GM23338 (cell line): ENCODE measurements at regions not wholly inside any gene's neighbourhood (a gene's known extent, or its start where the extent isn't known, plus 50 kb on each side); places are given as distances from the start of the nearest gene placed in this dataset.

ENCODE experiments used
- ATAC-seq: fragments of 200-7000 bp; cut with Tn5 transposase; 3 replicates; pipeline ENCODE4 v1.9.1; 2020
- DNase-seq: peaks from one replicate; pipeline ENCODE4 v3.0.0-alpha.2; 2015; ENCODE audit warnings: low spot score
- H2AFZ ChIP-seq: fragments of 200-600 bp; sonication (generic); 2 replicates; pipeline ENCODE4 v1.8.0; 2016; ENCODE audit warnings: antibody characterized with exemption, mild to moderate bottlenecking, moderate library complexity
- H3F3A ChIP-seq: fragments of 200-600 bp; sonication (generic); replicated peaks from 2 replicates; pipeline ENCODE4 v1.8.0; 2017; ENCODE audit warnings: antibody characterized with exemption, mixed run types, low read depth
- H3K27ac ChIP-seq: fragments of 200-600 bp; sonication (generic); 2 replicates; pipeline ENCODE4 v1.6.1; 2016; ENCODE audit warnings: low read depth
- H3K27me3 ChIP-seq: fragments of 200-600 bp; sonication (generic); 2 replicates; pipeline ENCODE4 v1.8.0; 2016; ENCODE audit warnings: mild to moderate bottlenecking, mixed run types, moderate library complexity; ENCODE audit not compliant: insufficient read depth
- H3K36me3 ChIP-seq: fragments of 200-600 bp; sonication (generic); 2 replicates; pipeline ENCODE4 v1.8.0; 2016; ENCODE audit warnings: mild to moderate bottlenecking; ENCODE audit not compliant: insufficient read depth
- H3K4me1 ChIP-seq: fragments of 200-600 bp; sonication (generic); 2 replicates; pipeline ENCODE4 v1.8.0; 2016; ENCODE audit warnings: mild to moderate bottlenecking, moderate library complexity; ENCODE audit not compliant: insufficient read depth
- H3K4me2 ChIP-seq: fragments of 200-600 bp; sonication (generic); 2 replicates; pipeline ENCODE4 v1.7.1; 2017; ENCODE audit warnings: mixed run types
- H3K4me3 ChIP-seq: fragments of 200-600 bp; sonication (generic); 2 replicates; pipeline ENCODE4 v1.6.1; 2016; ENCODE audit warnings: mixed run types
- H3K79me2 ChIP-seq: fragments of 200-600 bp; sonication (generic); replicated peaks from 2 replicates; pipeline ENCODE4 v1.8.0; 2017; ENCODE audit warnings: mild to moderate bottlenecking; ENCODE audit not compliant: insufficient read depth
- H3K9me2 ChIP-seq: fragments of 200-600 bp; sonication (generic); 2 replicates; pipeline ENCODE4 v1.8.0; 2017; ENCODE audit not compliant: insufficient read depth
- H4K20me1 ChIP-seq: fragments of 200-600 bp; sonication (generic); replicated peaks from 2 replicates; pipeline ENCODE4 v1.8.0; 2017; ENCODE audit warnings: mild to moderate bottlenecking; ENCODE audit not compliant: insufficient read depth
- H3K27ac Mint-ChIP-seq: 2 replicates; pipeline ENCODE4 v1.8.0; 2020; ENCODE audit warnings: inconsistent platforms, mild to moderate bottlenecking, moderate library complexity, mixed read lengths
- H3K27me3 Mint-ChIP-seq: 3 replicates; pipeline ENCODE4 v1.8.0; 2022; ENCODE audit warnings: low read depth, mild to moderate bottlenecking, moderate library complexity, mixed read lengths, inconsistent platforms; ENCODE audit not compliant: insufficient read depth, poor library complexity
- H3K36me3 Mint-ChIP-seq: 3 replicates; pipeline ENCODE4 v1.8.0; 2021; ENCODE audit warnings: low read depth, mild to moderate bottlenecking, inconsistent platforms, moderate library complexity, mixed read lengths
- H3K4me1 Mint-ChIP-seq: 3 replicates; pipeline ENCODE4 v1.8.0; 2020; ENCODE audit warnings: mild to moderate bottlenecking, inconsistent platforms, mixed read lengths
- H3K4me3 Mint-ChIP-seq: 3 replicates; pipeline ENCODE4 v1.8.0; 2021; ENCODE audit warnings: moderate library complexity, mild to moderate bottlenecking, inconsistent platforms, mixed read lengths
- H3K9me3 Mint-ChIP-seq: 3 replicates; pipeline ENCODE4 v1.8.0; 2020; ENCODE audit warnings: moderate library complexity, mild to moderate bottlenecking, inconsistent platforms, mixed read lengths
- CREB1 ChIP-seq: fragments of 250-450 bp; sonication (Bioruptor Pico); IDR thresholded peaks from 2 replicates; pipeline ENCODE4 v1.5.0; 2020; ENCODE audit warnings: low read depth, mild to moderate bottlenecking, moderate library complexity
- CTCF ChIP-seq, 2 experiments: fragments of 200-600 bp in 1 of 2; sonication (generic) in 1 of 2; conservative IDR thresholded peaks; 2 replicates each; pipeline versions ENCODE4 v1.5.1 to v1.6.1; 2016 to 2017; ENCODE audit warnings: antibody characterized with exemption in 2 of 2, low read depth in 2 of 2, mild to moderate bottlenecking in 2 of 2, moderate library complexity in 1 of 2
- EZH2 ChIP-seq: fragments of 200-600 bp; sonication (generic); IDR thresholded peaks from one replicate; pipeline ENCODE4 v1.8.0; 2017; ENCODE audit warnings: antibody characterized with exemption, mild to moderate bottlenecking, low read depth; ENCODE audit not compliant: unreplicated experiment
- EZH2phosphoT487 ChIP-seq: fragments of 200-600 bp; sonication (generic); IDR thresholded peaks from one replicate; pipeline ENCODE4 v1.8.1; 2018; ENCODE audit warnings: antibody characterized with exemption; ENCODE audit not compliant: unreplicated experiment
- JUNB ChIP-seq: IDR thresholded peaks from one replicate; pipeline ENCODE4 v1.6.1; 2016; ENCODE audit warnings: antibody characterized with exemption; ENCODE audit not compliant: unreplicated experiment
- NANOG ChIP-seq: IDR thresholded peaks from 2 replicates; pipeline ENCODE4 v1.6.1; 2016; ENCODE audit warnings: antibody characterized with exemption, borderline replicate concordance
- POLR2AphosphoS5 ChIP-seq: IDR thresholded peaks from 2 replicates; pipeline ENCODE4 v1.6.1; 2016; ENCODE audit warnings: antibody characterized with exemption, low read depth
- REST ChIP-seq: IDR thresholded peaks from one replicate; pipeline ENCODE4 v1.6.1; 2018; ENCODE audit warnings: antibody characterized with exemption; ENCODE audit not compliant: unreplicated experiment
- STAT1 ChIP-seq: IDR thresholded peaks from one replicate; pipeline ENCODE4 v1.6.1; 2016; ENCODE audit warnings: antibody characterized with exemption; ENCODE audit not compliant: unreplicated experiment
- ZNF114 ChIP-seq: fragments of 250-450 bp; sonication (Bioruptor Pico); IDR thresholded peaks from 2 replicates; pipeline ENCODE4 v1.5.0; 2020; ENCODE audit warnings: mild to moderate bottlenecking, moderate library complexity
- ZNF331 ChIP-seq: fragments of 250-450 bp; sonication (Bioruptor Pico); IDR thresholded peaks from 2 replicates; pipeline ENCODE4 v1.5.0; 2020; ENCODE audit warnings: low read depth, mild to moderate bottlenecking, moderate library complexity
- ZNF462 ChIP-seq: fragments of 250-450 bp; sonication (Bioruptor Pico); IDR thresholded peaks from 2 replicates; pipeline ENCODE4 v1.5.0; 2020; ENCODE audit warnings: mild to moderate bottlenecking, moderate library complexity
- TF ChIP-seq, protein P1 (sequence below): IDR thresholded peaks from 2 replicates; pipeline ENCODE4 v1.6.1; 2016; ENCODE audit warnings: antibody characterized with exemption

DNA sequence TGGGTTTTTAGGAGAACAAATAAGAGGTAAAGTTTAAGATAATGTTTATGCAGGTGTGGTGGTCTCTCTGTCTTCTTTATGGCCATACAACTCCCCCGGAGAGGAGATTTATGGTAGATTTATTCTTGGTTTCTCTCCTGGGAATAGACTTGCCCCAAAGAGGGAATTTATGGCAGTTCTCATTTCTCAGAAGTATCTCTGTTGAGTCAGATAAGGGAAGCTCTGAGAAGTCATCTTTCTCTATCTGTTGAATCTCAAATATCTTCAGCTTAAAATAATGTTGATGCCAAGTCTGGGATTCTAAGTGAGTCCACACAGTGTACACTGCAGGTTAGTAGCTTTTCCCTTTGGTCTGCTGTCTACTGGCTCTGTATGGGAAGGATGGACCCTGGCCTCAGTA is 276.4 kb upstream of the PLET1 start:
- Histone ChIP-seq H3K79me2 (no peaks in the 10 kb centered on the region), H3K4me2 (no peak overlapping the region), H4K20me1 (no peaks in the 10 kb centered on the region), H3K4me3 (no peak overlapping the region), H3F3A (no peaks in the 10 kb centered on the region), H3K27ac (no peak overlapping the region), H3K9me2 (peaks cover 7% of the 10 kb centered on the region; the same call in 1 of the 2 replicates), H3K36me3 (peaks cover 3% of the 10 kb centered on the region; the same call in 1 of the 2 replicates), H2AFZ (no peak overlapping the region), H3K27me3 (no peaks in the 10 kb centered on the region), H3K4me1 (peaks cover 11% of the 10 kb centered on the region; the same call in 1 of the 2 replicates)
- H3K27me3 Mint-ChIP-seq: no peaks in the 10 kb centered on the region
- H3K4me1 Mint-ChIP-seq: no peaks in the 10 kb centered on the region; the same call in 2 of the 3 replicates
- TF ChIP-seq NANOG (no peak), EZH2 (no peak), ZNF462 (CRISPR knock-in tag) (no peak), ZNF331 (CRISPR knock-in tag) (no peak), POLR2AphosphoS5 (no peak), CTCF (conservative IDR thresholded peaks at IDR 0.05; ENCODE audit: low read depth in 2 of 2) (no peak), REST (no peak), JUNB (no peak), STAT1 (no peak), EZH2phosphoT487 (no peak), ZNF114 (CRISPR knock-in tag) (no peak), CREB1 (CRISPR knock-in tag) (no peak)
- TF ChIP-seq, protein P1, sequence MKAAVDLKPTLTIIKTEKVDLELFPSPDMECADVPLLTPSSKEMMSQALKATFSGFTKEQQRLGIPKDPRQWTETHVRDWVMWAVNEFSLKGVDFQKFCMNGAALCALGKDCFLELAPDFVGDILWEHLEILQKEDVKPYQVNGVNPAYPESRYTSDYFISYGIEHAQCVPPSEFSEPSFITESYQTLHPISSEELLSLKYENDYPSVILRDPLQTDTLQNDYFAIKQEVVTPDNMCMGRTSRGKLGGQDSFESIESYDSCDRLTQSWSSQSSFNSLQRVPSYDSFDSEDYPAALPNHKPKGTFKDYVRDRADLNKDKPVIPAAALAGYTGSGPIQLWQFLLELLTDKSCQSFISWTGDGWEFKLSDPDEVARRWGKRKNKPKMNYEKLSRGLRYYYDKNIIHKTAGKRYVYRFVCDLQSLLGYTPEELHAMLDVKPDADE: no peak
- ATAC-seq: no peak
- no peak overlapping the region for H3K4me3 Mint-ChIP-seq
- peaks cover 11% of the 10 kb centered on the region for H3K36me3 Mint-ChIP-seq
- peaks cover 11% of the 10 kb centered on the region for H3K9me3 Mint-ChIP-seq
- no peak for DNase-seq
- H3K27ac Mint-ChIP-seq: no peak overlapping the region
